Stimulated activated CD4-positive, alpha-beta T cell treated with anti-CD3 and anti-CD28 coated beads, Interleukin-2, amount 100 ng/mL, for 4 hours (primary cell): ENCODE measurements at regions not wholly inside any gene's neighbourhood (a gene's known extent, or its start where the extent isn't known, plus 50 kb on each side); places are given as distances from the start of the nearest gene placed in this dataset.
A peak's percentile ranks its signal among the peaks of the same experiment; 100 is the strongest.

Experiments used
- DNase-seq: peaks from one replicate; pipeline ENCODE4 v3.0.0-alpha.2; 2020; ENCODE audit warnings: low read depth

- no peak for DNase-seq
Observed at GRCh38 chr20:12891643-12892042, 117.1 kb upstream of the SPTLC3 start.

GRCh38 chr20:12893019-12893418, 115.8 kb upstream of the SPTLC3 start:
- no peak for DNase-seq

GRCh38 chr20:12893653-12894052, 115.1 kb upstream of the SPTLC3 start:
- no peak for DNase-seq

GRCh38 chr20:12894089-12894488, 114.7 kb upstream of the SPTLC3 start:
- no peak for DNase-seq

GRCh38 chr20:12896180-12896579, 112.6 kb upstream of the SPTLC3 start:
- DNase-seq, result no peak

GRCh38 chr20:12902992-12903391, 105.8 kb upstream of the SPTLC3 start:
- no peak for DNase-seq

DNA sequence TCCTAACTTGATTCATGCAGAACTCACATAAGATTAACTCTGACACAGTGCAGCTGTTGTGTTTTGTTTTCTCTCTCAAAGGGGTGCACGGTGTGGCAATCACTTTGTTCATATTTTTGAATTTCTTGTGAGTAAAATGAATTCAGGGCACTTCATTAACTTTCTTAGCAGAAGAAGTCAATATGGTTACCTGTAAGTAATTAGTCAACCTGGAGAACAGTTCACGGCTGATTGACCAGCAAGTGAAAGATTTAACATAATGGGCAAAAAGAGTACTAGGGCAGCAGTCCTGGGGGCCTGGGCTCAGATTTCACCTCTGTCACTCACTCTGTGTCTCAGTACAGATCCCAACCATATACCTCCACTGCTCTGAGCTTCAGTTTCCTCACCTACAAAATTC, 102.4 kb upstream of the SPTLC3 start:
- DNase-seq, result no peak

GRCh38 chr20:12911372-12911771, 97.4 kb upstream of the SPTLC3 start:
- no peak for DNase-seq

DNA sequence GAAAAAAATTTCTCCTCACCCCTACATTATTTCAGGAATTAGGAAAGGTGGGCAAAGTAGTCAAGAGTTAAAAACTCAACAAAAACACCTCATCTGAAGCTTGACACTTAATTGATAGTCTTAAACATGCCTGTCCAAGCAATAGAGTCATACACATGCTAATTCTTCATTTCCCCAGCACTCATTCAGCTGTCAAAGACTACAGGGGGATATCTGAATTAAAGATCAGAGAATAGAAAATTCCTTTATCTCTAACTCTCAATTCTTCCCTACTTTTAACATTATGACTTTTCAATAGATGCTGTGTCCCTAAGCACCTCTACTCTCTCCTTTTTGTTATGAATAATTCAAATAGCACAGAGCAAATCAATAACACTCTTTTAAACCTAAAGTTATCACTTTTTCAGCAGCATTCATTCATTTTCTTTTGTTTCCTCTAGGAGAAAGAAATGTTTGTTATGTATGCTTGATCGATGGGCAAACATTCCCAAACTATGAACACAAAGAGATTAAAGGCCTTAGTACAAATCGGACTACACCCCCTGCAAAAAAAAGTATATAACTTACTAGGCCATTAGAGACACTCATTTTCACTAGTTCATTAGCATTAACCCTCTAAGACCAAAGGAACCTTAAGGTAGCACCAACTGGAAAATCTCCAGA, 94.9 kb upstream of the SPTLC3 start:
- no peak for DNase-seq

- no peak for DNase-seq
Observed at GRCh38 chr20:12914804-12915203, 94.0 kb upstream of the SPTLC3 start.

DNA sequence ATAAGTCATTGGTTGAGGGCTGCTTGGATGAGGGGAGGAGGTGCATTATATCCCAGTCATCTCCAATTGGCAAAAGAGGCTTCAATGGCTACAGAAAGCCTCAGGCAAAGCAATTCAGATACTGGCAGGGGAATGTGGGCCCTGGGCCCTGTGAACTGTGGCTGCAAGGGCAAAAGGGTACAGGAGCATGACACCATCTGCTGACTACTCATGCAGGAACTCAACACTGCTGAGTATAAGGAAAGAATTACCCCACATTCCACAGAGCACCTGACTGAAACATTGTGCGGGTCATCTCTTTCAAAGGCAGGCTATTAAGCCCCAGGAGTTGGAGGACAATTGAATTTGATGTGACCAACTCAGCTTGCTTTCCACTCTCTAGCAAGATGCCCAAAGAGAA, 92.1 kb upstream of the SPTLC3 start:
- no peak for DNase-seq

- no peak for DNase-seq
Observed at GRCh38 chr20:12924126-12924525, 84.6 kb upstream of the SPTLC3 start.

DNA sequence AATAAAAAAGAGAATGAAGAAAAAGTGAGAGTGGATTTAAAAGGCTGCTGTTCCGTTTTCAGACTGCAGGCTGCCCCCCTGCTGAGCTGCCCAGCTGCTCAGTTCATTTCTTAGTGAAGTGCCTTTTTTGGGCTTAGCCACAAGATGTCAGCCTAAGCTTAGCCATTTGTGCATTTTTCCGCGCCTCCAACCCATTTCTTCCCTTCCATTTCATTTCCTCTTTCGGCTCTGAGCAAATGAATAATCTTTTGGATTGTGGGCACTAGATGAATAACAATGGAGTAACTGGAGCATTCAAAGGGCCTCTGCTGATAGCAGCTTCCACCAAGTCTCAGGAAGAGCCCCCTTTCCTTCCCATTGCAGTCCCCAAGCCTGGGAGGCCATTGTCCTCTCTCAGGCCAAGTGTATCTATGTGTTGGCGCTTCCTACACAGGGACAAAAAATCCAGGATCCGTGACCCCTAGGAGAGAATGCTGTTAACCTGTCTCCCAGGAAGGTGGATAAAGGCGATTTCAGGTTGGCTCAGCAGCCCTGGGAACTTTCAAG, 83.5 kb upstream of the SPTLC3 start:
- DNase-seq, result peak; percentile 0

GRCh38 chr20:12925863-12926793, 82.6 kb upstream of the SPTLC3 start:
- DNase-seq, result no peak

DNA sequence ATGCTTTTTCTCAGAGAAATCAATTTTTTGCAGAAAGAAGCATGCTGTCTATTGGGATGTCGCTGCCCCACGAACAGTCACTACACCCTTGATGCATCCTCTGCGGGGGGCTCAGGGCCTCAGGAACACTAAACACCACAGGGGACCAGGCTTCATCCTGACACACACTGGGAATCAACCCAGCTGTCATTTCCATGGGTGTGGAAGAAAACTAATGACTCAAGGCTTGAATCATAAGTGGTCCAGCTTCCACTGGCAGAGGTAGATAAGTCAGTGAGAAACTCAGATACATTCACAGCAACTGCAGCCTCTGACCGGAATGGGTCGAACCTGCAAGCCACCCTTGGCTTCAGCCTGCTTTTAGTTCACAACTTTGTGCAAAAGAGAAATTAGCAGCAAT, 81.3 kb upstream of the SPTLC3 start:
- DNase-seq, result no peak

DNA sequence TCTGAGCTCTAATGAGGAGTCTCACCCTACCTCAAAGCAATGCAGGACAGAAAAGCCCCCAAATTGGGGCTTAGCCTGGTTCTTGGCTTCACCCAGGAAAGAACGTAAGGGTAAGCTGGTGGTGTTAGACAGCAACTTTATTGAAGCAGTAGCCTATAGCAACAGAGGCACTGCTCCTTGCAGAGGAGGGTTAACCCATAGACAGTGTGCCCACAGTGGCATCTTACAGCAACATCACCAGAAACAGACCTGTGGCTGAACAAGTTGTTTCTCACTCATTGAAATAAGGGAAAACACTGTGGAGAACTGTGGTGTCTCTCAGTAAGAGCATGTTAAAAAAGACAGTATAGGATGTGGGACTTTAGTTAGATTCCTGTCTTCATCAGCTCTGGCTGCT, 80.4 kb upstream of the SPTLC3 start:
- no peak for DNase-seq

- DNase-seq, result no peak
Observed at GRCh38 chr20:12928755-12929401, 79.9 kb upstream of the SPTLC3 start.

DNA sequence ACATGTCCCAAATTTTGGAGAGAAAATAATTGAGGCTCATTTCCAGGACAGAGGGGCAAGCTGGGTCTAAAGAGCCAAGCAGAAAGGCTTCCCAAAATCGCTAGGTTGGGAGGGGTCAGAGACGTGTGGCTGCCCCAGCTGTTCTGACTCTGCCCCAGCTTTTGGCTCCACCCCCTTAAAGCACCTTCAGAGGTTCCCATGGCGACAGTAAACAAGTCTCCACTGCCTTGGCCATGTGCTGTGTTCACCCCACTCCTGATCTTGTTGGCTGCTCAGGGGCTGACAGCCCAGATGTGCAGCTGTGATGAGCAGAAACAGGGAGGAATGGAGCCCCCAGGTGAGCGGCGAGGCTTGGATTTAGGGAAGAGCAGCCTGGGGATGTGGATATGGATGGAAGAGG, 72.8 kb upstream of the SPTLC3 start:
- DNase-seq, result no peak

- DNase-seq, result no peak
Observed at GRCh38 chr20:12936524-12936923, 72.2 kb upstream of the SPTLC3 start.

DNA sequence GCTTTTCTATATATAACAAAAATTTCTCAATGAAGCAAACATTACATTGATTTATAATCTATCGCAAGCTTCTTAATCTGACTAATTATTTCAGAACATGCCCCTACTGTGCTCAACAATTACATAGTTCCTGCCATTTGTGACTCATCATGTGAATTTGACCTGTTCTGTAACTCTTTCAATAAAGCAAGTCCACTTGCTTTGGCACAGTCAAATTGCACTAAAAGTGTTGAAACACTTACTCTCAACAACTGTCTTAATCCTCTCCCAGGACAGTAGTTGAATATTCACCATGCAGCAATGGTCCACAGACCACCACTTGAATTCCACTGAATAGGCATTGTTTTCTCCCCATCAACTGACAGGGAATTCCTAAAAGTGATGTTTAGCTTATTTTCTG, 67.7 kb upstream of the SPTLC3 start:
- DNase-seq, result no peak

DNA sequence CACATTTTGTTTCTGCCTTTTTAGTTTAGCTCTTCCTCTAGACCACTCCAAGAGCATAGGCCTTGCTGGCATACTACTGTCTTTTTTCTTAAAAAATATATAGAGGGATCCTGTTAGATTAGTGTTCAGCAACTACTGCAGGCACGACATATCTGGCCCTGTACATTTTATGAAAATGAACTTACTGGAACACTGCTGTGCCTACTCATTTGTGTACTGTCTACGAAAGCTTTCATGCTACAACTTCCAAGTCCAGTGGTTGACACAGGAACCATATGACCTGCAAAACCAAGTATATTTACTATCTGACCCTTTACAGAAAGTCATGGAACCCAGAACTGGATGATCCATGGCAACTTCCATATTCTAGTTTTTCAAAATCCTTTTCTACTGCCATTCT, 66.6 kb upstream of the SPTLC3 start:
- no peak for DNase-seq

DNA sequence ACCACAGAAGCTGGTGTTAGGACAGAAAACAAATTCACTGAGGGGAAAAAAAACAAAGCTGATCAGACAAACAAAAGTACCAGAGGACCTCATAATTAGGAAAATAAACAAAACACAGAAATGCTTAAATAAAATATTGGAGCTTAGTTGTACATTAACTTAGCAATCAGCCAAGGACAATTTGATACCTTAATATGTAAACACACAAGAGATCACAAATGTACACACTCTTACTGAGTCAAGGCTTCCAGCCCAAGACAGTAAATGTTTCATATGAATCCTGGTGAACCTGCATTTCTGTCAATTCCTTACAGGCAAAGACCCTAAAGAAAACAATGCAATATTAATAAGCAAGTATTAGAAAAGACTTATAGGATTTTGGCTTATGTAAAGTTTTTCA, 62.0 kb upstream of the SPTLC3 start:
- no peak for DNase-seq

GRCh38 chr20:12947691-12948090, 61.1 kb upstream of the SPTLC3 start:
- no peak for DNase-seq
